SK-N-MC (cell line): ENCODE measurements at regions not wholly inside any gene's neighbourhood (a gene's known extent, or its start where the extent isn't known, plus 50 kb on each side); places are given as distances from the start of the nearest gene placed in this dataset.

Source experiments
- EZH2 ChIP-seq: fragments of 200-600 bp; sonication (generic); IDR thresholded peaks from one replicate; pipeline ENCODE4 v1.6.1; 2017; ENCODE audit warnings: antibody characterized with exemption
- POLR2AphosphoS5 ChIP-seq: IDR thresholded peaks from 2 replicates; pipeline ENCODE4 v1.6.1; 2012; ENCODE audit warnings: mild to moderate bottlenecking, low read depth, low read length, borderline replicate concordance

DNA sequence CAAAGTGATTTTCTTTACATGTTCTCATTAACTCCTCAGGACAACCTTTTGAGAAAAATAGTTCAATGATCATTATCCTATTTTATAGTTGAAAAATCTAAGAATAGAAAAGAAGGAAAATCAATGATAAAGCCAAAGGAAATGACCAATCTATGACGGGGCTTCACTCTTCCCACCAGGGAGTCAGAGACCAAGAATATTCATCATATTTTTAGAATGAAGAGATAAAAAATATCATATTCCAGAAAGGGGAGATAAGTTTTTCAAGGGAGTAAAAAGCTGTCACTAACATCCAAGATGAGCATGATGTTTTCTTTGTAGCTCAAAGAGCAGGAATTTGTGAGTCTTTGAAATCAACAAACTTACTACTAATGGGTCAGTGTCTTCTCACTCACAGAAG lies 71.5 kb upstream of the LPP start:
- TF ChIP-seq EZH2: no peak
- no peak for TF ChIP-seq POLR2AphosphoS5
